GM23338 (cell line): ENCODE measurements at regions not wholly inside any gene's neighbourhood (a gene's known extent, or its start where the extent isn't known, plus 50 kb on each side); places are given as distances from the start of the nearest gene placed in this dataset.

Source experiments
- ATAC-seq: fragments of 200-7000 bp; cut with Tn5 transposase; 3 replicates; pipeline ENCODE4 v1.9.1; 2020
- DNase-seq: peaks from one replicate; pipeline ENCODE4 v3.0.0-alpha.2; 2015; ENCODE audit warnings: low spot score
- H2AFZ ChIP-seq: fragments of 200-600 bp; sonication (generic); 2 replicates; pipeline ENCODE4 v1.8.0; 2016; ENCODE audit warnings: antibody characterized with exemption, mild to moderate bottlenecking, moderate library complexity
- H3F3A ChIP-seq: fragments of 200-600 bp; sonication (generic); replicated peaks from 2 replicates; pipeline ENCODE4 v1.8.0; 2017; ENCODE audit warnings: antibody characterized with exemption, mixed run types, low read depth
- H3K27ac ChIP-seq: fragments of 200-600 bp; sonication (generic); 2 replicates; pipeline ENCODE4 v1.6.1; 2016; ENCODE audit warnings: low read depth
- H3K27me3 ChIP-seq: fragments of 200-600 bp; sonication (generic); 2 replicates; pipeline ENCODE4 v1.8.0; 2016; ENCODE audit warnings: mild to moderate bottlenecking, mixed run types, moderate library complexity; ENCODE audit not compliant: insufficient read depth
- H3K36me3 ChIP-seq: fragments of 200-600 bp; sonication (generic); 2 replicates; pipeline ENCODE4 v1.8.0; 2016; ENCODE audit warnings: mild to moderate bottlenecking; ENCODE audit not compliant: insufficient read depth
- H3K4me1 ChIP-seq: fragments of 200-600 bp; sonication (generic); 2 replicates; pipeline ENCODE4 v1.8.0; 2016; ENCODE audit warnings: mild to moderate bottlenecking, moderate library complexity; ENCODE audit not compliant: insufficient read depth
- H3K4me2 ChIP-seq: fragments of 200-600 bp; sonication (generic); 2 replicates; pipeline ENCODE4 v1.7.1; 2017; ENCODE audit warnings: mixed run types
- H3K4me3 ChIP-seq: fragments of 200-600 bp; sonication (generic); 2 replicates; pipeline ENCODE4 v1.6.1; 2016; ENCODE audit warnings: mixed run types
- H3K79me2 ChIP-seq: fragments of 200-600 bp; sonication (generic); replicated peaks from 2 replicates; pipeline ENCODE4 v1.8.0; 2017; ENCODE audit warnings: mild to moderate bottlenecking; ENCODE audit not compliant: insufficient read depth
- H3K9me2 ChIP-seq: fragments of 200-600 bp; sonication (generic); 2 replicates; pipeline ENCODE4 v1.8.0; 2017; ENCODE audit not compliant: insufficient read depth
- H4K20me1 ChIP-seq: fragments of 200-600 bp; sonication (generic); replicated peaks from 2 replicates; pipeline ENCODE4 v1.8.0; 2017; ENCODE audit warnings: mild to moderate bottlenecking; ENCODE audit not compliant: insufficient read depth
- H3K27ac Mint-ChIP-seq: 2 replicates; pipeline ENCODE4 v1.8.0; 2020; ENCODE audit warnings: inconsistent platforms, mild to moderate bottlenecking, moderate library complexity, mixed read lengths
- H3K27me3 Mint-ChIP-seq: 3 replicates; pipeline ENCODE4 v1.8.0; 2022; ENCODE audit warnings: low read depth, mild to moderate bottlenecking, moderate library complexity, mixed read lengths, inconsistent platforms; ENCODE audit not compliant: insufficient read depth, poor library complexity
- H3K36me3 Mint-ChIP-seq: 3 replicates; pipeline ENCODE4 v1.8.0; 2021; ENCODE audit warnings: low read depth, mild to moderate bottlenecking, inconsistent platforms, moderate library complexity, mixed read lengths
- H3K4me1 Mint-ChIP-seq: 3 replicates; pipeline ENCODE4 v1.8.0; 2020; ENCODE audit warnings: mild to moderate bottlenecking, inconsistent platforms, mixed read lengths
- H3K4me3 Mint-ChIP-seq: 3 replicates; pipeline ENCODE4 v1.8.0; 2021; ENCODE audit warnings: moderate library complexity, mild to moderate bottlenecking, inconsistent platforms, mixed read lengths
- H3K9me3 Mint-ChIP-seq: 3 replicates; pipeline ENCODE4 v1.8.0; 2020; ENCODE audit warnings: moderate library complexity, mild to moderate bottlenecking, inconsistent platforms, mixed read lengths
- CREB1 ChIP-seq: fragments of 250-450 bp; sonication (Bioruptor Pico); IDR thresholded peaks from 2 replicates; pipeline ENCODE4 v1.5.0; 2020; ENCODE audit warnings: low read depth, mild to moderate bottlenecking, moderate library complexity
- ETS1 ChIP-seq: IDR thresholded peaks from 2 replicates; pipeline ENCODE4 v1.6.1; 2016; ENCODE audit warnings: antibody characterized with exemption
- EZH2 ChIP-seq: fragments of 200-600 bp; sonication (generic); IDR thresholded peaks from one replicate; pipeline ENCODE4 v1.8.0; 2017; ENCODE audit warnings: antibody characterized with exemption, mild to moderate bottlenecking, low read depth; ENCODE audit not compliant: unreplicated experiment
- JUNB ChIP-seq: IDR thresholded peaks from one replicate; pipeline ENCODE4 v1.6.1; 2016; ENCODE audit warnings: antibody characterized with exemption; ENCODE audit not compliant: unreplicated experiment
- ZNF114 ChIP-seq: fragments of 250-450 bp; sonication (Bioruptor Pico); IDR thresholded peaks from 2 replicates; pipeline ENCODE4 v1.5.0; 2020; ENCODE audit warnings: mild to moderate bottlenecking, moderate library complexity
- TF ChIP-seq, protein P1 (sequence below): fragments of 250-450 bp; sonication (Bioruptor Pico); IDR thresholded peaks from 2 replicates; pipeline ENCODE4 v1.5.0; 2020; ENCODE audit warnings: mild to moderate bottlenecking, moderate library complexity

DNA sequence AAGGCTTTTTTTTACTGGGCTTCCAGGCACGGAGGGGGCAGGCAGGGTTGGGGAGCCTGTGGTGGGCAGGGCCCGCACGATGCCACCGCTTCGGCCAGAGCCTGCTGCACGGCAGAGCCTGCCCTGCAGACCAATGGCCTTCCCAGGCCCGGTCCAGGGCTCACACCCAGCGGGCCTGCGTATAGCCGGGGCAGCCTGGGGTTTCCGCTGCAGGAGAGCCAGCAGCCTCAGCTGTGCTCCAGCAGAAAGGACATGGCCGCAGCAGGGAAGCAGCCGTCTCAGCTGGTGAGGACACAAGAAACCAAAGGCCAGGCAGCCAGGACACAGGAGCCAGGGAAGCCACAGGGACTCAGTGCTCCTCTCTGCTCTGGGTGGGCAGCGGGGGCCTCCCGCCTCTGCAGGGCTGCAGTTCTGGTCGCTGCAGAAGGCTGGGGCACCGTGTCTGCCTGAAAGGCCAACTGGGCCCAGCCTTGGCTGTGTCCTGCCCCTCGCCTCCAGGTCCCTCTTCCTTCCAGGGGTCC lies 90.6 kb downstream of the TTLL2 start (continued):
- TF ChIP-seq, protein P1, sequence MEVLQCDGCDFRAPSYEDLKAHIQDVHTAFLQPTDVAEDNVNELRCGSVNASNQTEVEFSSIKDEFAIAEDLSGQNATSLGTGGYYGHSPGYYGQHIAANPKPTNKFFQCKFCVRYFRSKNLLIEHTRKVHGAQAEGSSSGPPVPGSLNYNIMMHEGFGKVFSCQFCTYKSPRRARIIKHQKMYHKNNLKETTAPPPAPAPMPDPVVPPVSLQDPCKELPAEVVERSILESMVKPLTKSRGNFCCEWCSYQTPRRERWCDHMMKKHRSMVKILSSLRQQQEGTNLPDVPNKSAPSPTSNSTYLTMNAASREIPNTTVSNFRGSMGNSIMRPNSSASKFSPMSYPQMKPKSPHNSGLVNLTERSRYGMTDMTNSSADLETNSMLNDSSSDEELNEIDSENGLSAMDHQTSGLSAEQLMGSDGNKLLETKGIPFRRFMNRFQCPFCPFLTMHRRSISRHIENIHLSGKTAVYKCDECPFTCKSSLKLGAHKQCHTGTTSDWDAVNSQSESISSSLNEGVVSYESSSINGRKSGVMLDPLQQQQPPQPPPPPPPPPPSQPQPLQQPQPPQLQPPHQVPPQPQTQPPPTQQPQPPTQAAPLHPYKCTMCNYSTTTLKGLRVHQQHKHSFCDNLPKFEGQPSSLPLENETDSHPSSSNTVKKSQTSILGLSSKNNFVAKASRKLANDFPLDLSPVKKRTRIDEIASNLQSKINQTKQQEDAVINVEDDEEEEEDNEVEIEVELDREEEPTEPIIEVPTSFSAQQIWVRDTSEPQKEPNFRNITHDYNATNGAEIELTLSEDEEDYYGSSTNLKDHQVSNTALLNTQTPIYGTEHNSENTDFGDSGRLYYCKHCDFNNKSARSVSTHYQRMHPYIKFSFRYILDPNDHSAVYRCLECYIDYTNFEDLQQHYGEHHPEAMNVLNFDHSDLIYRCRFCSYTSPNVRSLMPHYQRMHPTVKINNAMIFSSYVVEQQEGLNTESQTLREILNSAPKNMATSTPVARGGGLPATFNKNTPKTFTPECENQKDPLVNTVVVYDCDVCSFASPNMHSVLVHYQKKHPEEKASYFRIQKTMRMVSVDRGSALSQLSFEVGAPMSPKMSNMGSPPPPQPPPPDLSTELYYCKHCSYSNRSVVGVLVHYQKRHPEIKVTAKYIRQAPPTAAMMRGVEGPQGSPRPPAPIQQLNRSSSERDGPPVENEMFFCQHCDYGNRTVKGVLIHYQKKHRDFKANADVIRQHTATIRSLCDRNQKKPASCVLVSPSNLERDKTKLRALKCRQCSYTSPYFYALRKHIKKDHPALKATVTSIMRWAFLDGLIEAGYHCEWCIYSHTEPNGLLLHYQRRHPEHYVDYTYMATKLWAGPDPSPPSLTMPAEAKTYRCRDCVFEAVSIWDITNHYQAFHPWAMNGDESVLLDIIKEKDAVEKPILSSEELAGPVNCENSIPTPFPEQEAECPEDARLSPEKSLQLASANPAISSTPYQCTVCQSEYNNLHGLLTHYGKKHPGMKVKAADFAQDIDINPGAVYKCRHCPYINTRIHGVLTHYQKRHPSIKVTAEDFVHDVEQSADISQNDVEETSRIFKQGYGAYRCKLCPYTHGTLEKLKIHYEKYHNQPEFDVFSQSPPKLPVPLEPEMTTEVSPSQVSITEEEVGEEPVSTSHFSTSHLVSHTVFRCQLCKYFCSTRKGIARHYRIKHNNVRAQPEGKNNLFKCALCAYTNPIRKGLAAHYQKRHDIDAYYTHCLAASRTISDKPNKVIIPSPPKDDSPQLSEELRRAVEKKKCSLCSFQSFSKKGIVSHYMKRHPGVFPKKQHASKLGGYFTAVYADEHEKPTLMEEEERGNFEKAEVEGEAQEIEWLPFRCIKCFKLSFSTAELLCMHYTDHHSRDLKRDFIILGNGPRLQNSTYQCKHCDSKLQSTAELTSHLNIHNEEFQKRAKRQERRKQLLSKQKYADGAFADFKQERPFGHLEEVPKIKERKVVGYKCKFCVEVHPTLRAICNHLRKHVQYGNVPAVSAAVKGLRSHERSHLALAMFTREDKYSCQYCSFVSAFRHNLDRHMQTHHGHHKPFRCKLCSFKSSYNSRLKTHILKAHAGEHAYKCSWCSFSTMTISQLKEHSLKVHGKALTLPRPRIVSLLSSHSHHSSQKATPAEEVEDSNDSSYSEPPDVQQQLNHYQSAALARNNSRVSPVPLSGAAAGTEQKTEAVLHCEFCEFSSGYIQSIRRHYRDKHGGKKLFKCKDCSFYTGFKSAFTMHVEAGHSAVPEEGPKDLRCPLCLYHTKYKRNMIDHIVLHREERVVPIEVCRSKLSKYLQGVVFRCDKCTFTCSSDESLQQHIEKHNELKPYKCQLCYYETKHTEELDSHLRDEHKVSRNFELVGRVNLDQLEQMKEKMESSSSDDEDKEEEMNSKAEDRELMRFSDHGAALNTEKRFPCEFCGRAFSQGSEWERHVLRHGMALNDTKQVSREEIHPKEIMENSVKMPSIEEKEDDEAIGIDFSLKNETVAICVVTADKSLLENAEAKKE (CRISPR knock-in tag), result no peak
- TF ChIP-seq JUNB (no peak), ZNF114 (CRISPR knock-in tag) (no peak)

GRCh38 chr6:167416676-167417430 lies 92.0 kb downstream of the TTLL2 start:
- peaks cover 3% of the 10 kb centered on the region; the same call in 2 of the 3 replicates for H3K9me3 Mint-ChIP-seq
- no peak overlapping the region for H2AFZ ChIP-seq
- no peak overlapping the region for H3K4me3 Mint-ChIP-seq
- H3K27me3 ChIP-seq, result no peaks in the 10 kb centered on the region
- no peaks in the 10 kb centered on the region for H3F3A ChIP-seq
- DNase-seq (no peak), ATAC-seq (no peak)
- no peak overlapping the region for H3K4me3 ChIP-seq
- no peak overlapping the region for H3K4me2 ChIP-seq
- no peaks in the 10 kb centered on the region for H3K36me3 ChIP-seq
- H3K79me2 ChIP-seq, result no peaks in the 10 kb centered on the region
- H3K4me1 Mint-ChIP-seq, result peaks cover 23% of the 10 kb centered on the region
- no peak overlapping the region for H3K27ac ChIP-seq
- no peaks in the 10 kb centered on the region for H4K20me1 ChIP-seq
- H3K27ac Mint-ChIP-seq, result no peak overlapping the region
- no peaks in the 10 kb centered on the region; the same call in 1 of the 2 replicates for H3K9me2 ChIP-seq
- TF ChIP-seq, protein P1 (CRISPR knock-in tag), result no peak
- TF ChIP-seq CREB1 (CRISPR knock-in tag) (no peak), JUNB (no peak), ETS1 (no peak), EZH2 (no peak)
- H3K36me3 Mint-ChIP-seq, result peaks cover 3% of the 10 kb centered on the region; the same call in 2 of the 3 replicates
- no peaks in the 10 kb centered on the region for H3K4me1 ChIP-seq
- peaks cover 2% of the 10 kb centered on the region for H3K27me3 Mint-ChIP-seq
